ENCODE measurements at regions not wholly inside any gene's neighbourhood (a gene's known extent, or its start where the extent isn't known, plus 50 kb on each side); places are given as distances from the start of the nearest gene placed in this dataset.

GRCh38 chr3:174387736-174388135 is 471.4 kb upstream of the NAALADL2 start:
- ATAC-seq (no peak), DNase-seq (ENCODE audit: low spot score) (no peak)
- intact Hi-C loops (cut with DNase I) = loop anchor here (5.0 kb wide), 1 partner anchor 1710 kb away; no protein-coding TSS in a partner anchor

DNA sequence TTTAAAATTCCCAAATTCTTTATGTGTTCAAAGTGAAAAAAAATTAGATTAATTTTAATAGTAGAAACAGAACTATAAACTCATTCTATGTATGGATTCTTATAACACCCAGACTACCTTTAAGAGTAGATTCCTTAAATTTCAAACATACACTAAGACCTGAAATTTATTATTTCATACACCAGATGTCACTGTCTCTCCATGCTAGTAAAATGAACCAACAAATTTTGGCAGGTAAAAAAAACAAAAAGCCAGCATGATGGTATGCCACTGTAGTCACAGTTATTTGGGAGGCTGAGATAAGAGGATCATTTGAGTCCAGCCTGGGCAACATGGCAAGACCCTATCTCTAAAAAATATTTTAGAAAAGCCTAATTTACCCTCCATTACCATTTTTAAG is 461.3 kb upstream of the NAALADL2 start:
- intact Hi-C loops (cut with DNase I) = no loop called here
- ATAC-seq (no peak), DNase-seq (ENCODE audit: low spot score) (no peak)

- intact Hi-C loops (cut with DNase I) = no loop called here
- no peak for ATAC-seq
Observed at GRCh38 chr3:174398761-174399160, 460.4 kb upstream of the NAALADL2 start.

GRCh38 chr3:174403831-174404230 is 455.3 kb upstream of the NAALADL2 start:
- intact Hi-C loops (cut with DNase I) = no loop called here
- no peak for ATAC-seq
- DNase-seq (ENCODE audit: low spot score) = no peak

More at GRCh38 chr3:174398761-174399160, 460.4 kb upstream of the NAALADL2 start:
- DNase-seq (ENCODE audit: low spot score) = no peak

DNA sequence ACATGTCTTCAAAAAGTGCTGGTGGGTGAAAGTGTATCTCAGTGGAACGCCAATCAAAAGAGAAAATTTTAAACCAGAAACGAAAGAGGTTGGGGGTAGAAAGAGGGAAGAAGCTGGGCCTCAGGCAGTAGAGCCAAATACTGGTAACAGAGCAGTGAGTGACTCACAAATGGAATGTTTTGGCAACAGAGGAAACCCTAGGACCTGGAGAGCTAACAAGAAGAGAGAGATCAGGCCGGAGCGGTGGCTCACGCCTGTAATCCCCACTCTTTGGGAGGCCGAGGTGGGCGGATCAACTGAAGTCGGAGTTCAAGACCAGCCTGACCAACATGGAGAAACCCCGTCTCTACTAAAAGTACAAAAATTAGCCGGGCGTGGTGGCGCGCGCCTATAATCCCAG is 450.8 kb upstream of the NAALADL2 start:
- no peak for DNase-seq (ENCODE audit: low spot score)
- ATAC-seq = no peak
- intact Hi-C loops (cut with DNase I) = no loop called here

DNA sequence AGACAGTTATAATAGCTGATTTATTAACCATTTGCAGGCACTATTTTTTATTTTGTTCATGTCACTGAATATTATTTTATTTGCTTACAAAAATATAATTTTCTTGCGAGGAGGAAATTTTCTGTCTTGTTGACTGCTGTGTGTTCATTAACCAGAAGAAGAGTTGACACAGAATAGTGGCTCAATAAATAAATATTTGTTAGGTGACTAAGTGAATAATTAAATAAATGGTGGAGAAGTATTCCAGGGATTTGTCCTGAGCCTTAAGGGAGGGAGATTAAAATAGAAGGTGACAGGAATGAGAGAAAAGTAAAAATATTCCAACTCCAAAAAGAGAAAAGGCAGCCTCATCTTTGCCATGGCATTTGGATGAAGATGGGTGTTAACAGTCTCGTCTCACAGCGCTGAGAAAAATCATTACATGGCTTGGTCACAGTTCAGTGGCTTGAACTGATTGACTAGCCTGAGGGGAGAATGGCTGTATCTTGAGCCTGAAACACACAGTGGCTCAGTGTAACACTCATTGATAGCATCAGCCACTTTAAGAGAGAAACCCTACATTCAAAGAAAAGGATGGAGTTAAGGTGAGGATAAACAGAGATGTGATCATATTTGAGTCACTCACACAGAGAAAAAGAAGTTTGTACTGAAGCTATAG is 449.9 kb upstream of the NAALADL2 start:
- ATAC-seq = no peak
- intact Hi-C loops (cut with DNase I) = no loop called here
- no peak for DNase-seq (ENCODE audit: low spot score)

- DNase-seq (ENCODE audit: low spot score) = no peak
- intact Hi-C loops (cut with DNase I) = no loop called here
- ATAC-seq = no peak
Observed at GRCh38 chr3:174413062-174413912, 445.8 kb upstream of the NAALADL2 start.

DNA sequence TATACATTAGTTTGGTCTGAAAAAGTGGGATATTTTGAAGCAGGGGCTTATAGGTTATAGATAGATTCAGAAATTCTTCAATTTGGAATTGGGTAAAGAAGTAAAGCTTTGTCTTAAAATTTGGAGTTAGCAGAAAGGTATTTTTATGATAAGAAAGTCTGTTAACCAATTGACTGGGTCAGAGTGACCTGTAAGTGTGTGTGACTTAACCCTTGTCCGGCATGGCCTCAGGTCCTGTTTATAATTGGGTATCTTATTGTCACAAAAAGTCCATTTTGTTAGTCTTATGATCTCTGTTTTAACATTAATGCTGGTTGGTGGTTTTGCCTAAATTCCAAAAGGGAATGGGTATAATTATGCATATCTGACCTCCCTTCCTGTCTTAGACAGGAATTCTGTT is 444.2 kb upstream of the NAALADL2 start:
- intact Hi-C loops (cut with DNase I) = no loop called here
- ATAC-seq (no peak), DNase-seq (ENCODE audit: low spot score) (no peak)

- no peak for DNase-seq (ENCODE audit: low spot score)
- peak; percentile 36 for ATAC-seq
- intact Hi-C loops (cut with DNase I) = no loop called here
Observed at GRCh38 chr3:174417573-174417972, 441.6 kb upstream of the NAALADL2 start.

- ATAC-seq (no peak), DNase-seq (ENCODE audit: low spot score) (no peak)
- intact Hi-C loops (cut with DNase I) = no loop called here
Observed at GRCh38 chr3:174419216-174419615, 439.9 kb upstream of the NAALADL2 start.

DNA sequence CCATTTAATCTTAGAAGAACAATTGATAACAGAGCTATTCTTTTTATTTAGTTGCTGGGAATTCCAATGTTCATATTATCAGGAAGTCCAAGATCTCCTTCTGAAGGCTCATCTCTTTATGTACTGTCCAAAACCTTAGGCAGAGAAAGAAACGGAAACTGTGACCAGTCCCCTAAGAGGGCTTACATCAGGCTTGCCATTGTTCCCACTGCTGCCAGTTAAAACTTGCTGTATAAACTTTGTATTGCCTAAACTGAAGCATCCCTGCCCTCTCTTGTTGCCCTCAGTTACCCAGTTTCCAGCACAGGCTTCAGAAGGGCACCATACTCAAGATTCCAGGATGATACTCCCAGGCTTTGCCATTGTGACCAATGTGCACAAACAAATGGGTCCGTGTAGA is 435.2 kb upstream of the NAALADL2 start:
- intact Hi-C loops (cut with DNase I) = no loop called here
- DNase-seq (ENCODE audit: low spot score) (no peak), ATAC-seq (no peak)

DNA sequence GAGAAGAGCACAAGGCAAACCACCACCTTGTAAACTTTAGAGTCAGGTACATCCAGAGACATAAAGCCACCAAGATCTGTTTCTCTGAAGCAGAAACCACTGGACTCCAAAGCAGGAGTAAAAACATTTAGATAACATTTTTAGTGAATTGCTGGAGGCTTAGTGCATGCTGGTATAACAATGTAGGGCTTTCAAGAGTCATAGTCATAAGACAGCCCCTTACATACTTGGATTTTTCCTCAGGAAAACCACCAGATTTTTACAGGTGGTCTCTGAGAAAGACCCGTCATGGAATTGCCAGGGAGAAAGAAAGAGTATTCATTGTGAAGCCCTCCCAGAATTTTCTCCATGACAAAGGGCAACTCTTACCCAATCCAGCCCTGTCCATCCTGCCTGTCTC is 434.5 kb upstream of the NAALADL2 start:
- intact Hi-C loops (cut with DNase I) = no loop called here
- DNase-seq (ENCODE audit: low spot score) (no peak), ATAC-seq (no peak)

- intact Hi-C loops (cut with DNase I) = no loop called here
- DNase-seq (ENCODE audit: low spot score) = no peak
- ATAC-seq = no peak
Observed at GRCh38 chr3:174425422-174425821, 433.7 kb upstream of the NAALADL2 start.

GRCh38 chr3:174430986-174431385 is 428.1 kb upstream of the NAALADL2 start:
- intact Hi-C loops (cut with DNase I) = no loop called here
- no peak for DNase-seq (ENCODE audit: low spot score)
- ATAC-seq = no peak

DNA sequence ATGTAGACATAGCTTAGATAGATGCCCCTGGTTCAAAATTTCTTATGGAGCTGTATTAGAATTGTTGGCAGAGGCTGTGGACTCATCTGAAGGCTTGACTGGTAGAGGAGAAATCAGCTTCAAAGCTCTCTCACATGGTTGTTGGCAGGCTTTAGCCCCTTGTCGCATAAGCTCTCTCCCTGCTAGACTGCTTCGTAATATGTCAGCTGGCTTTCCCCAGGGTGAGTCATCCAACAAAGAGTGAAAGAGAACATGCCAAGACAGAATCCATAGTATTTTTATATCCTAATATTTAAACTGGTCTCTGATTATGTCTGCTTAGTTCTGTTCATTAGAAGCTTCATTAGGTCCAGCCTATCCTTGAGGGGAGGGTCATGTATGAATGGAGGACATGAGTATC is 427.4 kb upstream of the NAALADL2 start:
- DNase-seq (ENCODE audit: low spot score) (no peak), ATAC-seq (no peak)
- intact Hi-C loops (cut with DNase I) = no loop called here

DNA sequence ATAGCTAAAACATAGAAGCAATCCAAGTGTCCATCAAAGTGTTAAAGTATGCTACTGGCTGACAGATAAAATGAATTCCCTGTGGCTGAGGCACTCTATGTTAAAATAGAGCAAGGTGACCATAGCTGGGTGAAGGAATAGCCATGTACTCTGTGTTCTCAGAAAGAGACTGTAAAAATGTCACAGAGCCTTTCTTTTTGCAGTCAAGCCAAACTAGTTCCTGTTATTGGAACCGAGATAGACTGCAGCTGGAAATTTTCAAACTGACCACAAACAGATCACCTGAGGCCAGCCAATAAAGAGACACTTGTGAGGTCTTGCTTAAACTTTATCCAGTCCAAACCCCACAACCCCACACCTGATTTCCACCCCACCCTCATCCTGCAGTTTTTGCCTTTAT is 422.8 kb upstream of the NAALADL2 start:
- intact Hi-C loops (cut with DNase I) = no loop called here
- DNase-seq (ENCODE audit: low spot score) (no peak), ATAC-seq (no peak)

GRCh38 chr3:174438501-174439145 is 420.5 kb upstream of the NAALADL2 start:
- DNase-seq (ENCODE audit: low spot score) (no peak), ATAC-seq (no peak)
- intact Hi-C loops (cut with DNase I) = no loop called here

DNA sequence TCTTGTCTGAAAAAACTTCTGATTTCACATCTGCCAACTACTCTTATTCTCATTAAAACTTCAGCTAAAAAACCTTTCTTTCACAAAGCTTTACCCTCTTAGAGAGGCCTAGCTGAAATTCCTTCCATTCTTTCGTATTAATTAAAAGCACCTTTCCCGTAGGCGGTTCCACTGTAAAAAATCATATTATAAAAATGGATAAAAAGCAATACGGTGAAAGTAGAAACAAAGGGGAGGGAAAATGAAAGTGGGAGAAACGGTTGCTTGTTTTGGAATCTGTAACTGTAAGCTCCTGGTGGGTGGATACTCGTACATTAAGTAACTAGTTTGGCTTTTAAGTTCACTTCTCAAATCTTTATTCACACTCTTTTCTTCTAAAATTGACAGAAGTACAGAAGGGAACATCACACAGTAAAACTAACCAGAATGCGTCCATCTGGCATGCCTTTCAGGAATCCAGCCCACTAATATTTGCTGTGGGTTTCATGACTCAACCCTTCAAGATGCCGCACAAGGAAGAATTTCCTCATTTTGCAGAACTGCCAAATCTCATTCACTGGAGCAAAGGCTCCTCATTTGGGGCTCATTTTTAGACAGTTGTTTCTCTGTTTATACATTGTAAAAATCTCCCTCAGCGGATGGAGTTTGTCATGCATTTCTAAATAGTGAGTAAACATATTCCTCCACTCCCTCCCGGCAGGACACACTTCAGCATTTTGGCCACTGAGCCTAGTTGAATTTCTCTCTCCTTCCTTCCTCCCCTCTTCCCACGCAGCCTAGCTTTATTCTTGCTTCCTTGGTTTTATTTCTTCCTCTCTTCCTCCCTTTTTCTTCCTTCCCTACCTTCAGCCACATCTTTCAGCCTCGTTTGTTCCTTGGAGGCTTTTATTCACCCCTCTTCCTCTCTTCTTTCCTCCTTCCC is 419.5 kb upstream of the NAALADL2 start:
- ATAC-seq (peak; percentile 74), DNase-seq (ENCODE audit: low spot score) (no peak)
- intact Hi-C loops (cut with DNase I) = no loop called here

DNA sequence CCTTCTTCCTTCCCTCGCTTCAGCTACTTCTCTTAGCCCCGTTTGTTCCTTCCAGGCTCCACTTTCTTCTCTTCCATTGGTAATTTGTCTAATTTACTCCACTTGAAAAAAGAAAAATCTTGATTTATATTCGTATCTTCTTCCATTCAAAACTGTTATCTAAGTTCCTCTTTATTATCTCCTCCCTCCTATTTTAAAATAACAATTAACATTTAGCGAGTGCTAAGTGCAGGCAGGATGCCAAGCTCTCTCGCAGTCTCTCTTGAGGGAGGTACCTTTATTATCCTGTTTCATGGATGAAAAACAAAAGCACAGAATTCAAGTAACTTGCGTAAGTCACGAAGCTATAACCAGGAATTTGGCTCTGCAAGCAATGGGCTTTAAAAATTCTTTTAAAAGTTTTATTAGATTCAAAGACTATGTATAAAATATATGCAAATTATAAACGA is 418.9 kb upstream of the NAALADL2 start:
- intact Hi-C loops (cut with DNase I) = no loop called here
- no peak for DNase-seq (ENCODE audit: low spot score)

More for the DNA sequence above, 418.9 kb upstream of the NAALADL2 start:
- ATAC-seq = peak; percentile 27
